Activated T-helper 1 cell treated with anti-CD3 and anti-CD28 coated beads, Interleukin-12 subunit alpha, Interleukin-12 subunit beta, Interleukin-2, Interleukin-4 antibody, amounts not matched to agents 30 ng/mL and 10 ng/mL and 1 ng/mL, durations not matched to agents 14 hours and 24 hours and 36 hours (primary cell): ENCODE measurements at regions not wholly inside any gene's neighbourhood (a gene's known extent, or its start where the extent isn't known, plus 50 kb on each side); places are given as distances from the start of the nearest gene placed in this dataset.
A peak's percentile ranks its signal among the peaks of the same experiment; 100 is the strongest.

Source experiments
- DNase-seq: peaks from one replicate; pipeline ENCODE4 v3.0.0; 2021; ENCODE audit warnings: low spot score
- H3K27ac Mint-ChIP-seq: one replicate; pipeline ENCODE4 v1.8.0; 2021; ENCODE audit warnings: mild to moderate bottlenecking, mixed read lengths
- H3K27me3 Mint-ChIP-seq: one replicate; pipeline ENCODE4 v1.8.0; 2022; ENCODE audit warnings: mild to moderate bottlenecking, moderate library complexity, mixed read lengths; ENCODE audit not compliant: insufficient read depth
- H3K36me3 Mint-ChIP-seq: one replicate; pipeline ENCODE4 v1.8.0; 2021; ENCODE audit warnings: low read depth, mixed read lengths
- H3K4me1 Mint-ChIP-seq: one replicate; pipeline ENCODE4 v1.8.0; 2021; ENCODE audit warnings: low read depth, mixed read lengths
- H3K4me3 Mint-ChIP-seq: one replicate; pipeline ENCODE4 v1.8.0; 2021; ENCODE audit warnings: mild to moderate bottlenecking, moderate library complexity, mixed read lengths
- H3K9me3 Mint-ChIP-seq: one replicate; pipeline ENCODE4 v1.8.0; 2021; ENCODE audit warnings: mixed read lengths
- intact Hi-C: fragments of 100-400 bp; cut with micrococcal nuclease; formaldehyde crosslinking; loops from one replicate; pipeline ENCODE4 v1.15.1; 2024

- H3K27ac Mint-ChIP-seq, result no peak overlapping the region
- peaks cover 14% of the 10 kb centered on the region for H3K27me3 Mint-ChIP-seq
Measured at GRCh38 chr6:6715465-6715864, 126.9 kb downstream of the LY86 start.

DNA sequence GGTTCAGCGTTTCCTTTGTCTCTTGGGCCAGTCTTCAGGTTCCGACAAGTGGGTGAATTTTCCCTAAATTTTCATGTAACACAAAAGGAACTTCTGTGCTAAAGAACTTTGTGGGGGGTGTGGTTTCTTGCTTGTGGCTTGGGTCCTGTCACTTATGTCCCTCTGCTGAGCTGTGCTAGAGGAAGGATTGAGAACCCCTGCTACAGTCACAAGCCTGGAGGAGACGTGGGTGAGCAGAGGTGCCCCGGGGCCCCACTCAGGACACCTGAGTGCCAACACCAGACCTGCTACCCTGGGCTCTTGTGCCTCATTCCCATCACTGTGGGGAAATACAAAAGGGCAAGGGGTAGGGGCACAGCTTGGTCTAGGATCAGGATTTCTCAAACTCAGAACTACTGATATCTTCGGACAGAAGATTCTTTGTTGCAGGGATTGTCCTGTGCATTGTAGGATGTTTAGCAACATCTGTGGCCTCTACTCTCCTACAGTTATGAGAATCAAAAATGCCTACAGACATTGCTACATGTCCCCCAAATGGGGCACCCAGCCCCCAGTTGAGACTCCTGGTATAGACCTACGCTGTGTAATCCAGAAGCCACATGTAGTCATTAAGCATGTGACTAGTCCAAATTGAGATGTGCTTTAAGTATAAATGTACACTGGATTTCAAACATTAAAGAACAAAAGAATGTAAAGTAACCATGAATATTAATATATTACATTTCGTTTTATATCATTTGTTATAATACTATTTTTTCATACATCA is 128.7 kb downstream of the LY86 start:
- H3K4me3 Mint-ChIP-seq, result no peak overlapping the region
- H3K36me3 Mint-ChIP-seq, result no peaks in the 10 kb centered on the region

More at GRCh38 chr6:6715465-6715864, 126.9 kb downstream of the LY86 start:
- intact Hi-C loops, result no loop called here
- DNase-seq, result no peak
- H3K36me3 Mint-ChIP-seq, result no peaks in the 10 kb centered on the region
- H3K9me3 Mint-ChIP-seq, result no peaks in the 10 kb centered on the region
- peaks cover 43% of the 10 kb centered on the region for H3K4me1 Mint-ChIP-seq
- H3K4me3 Mint-ChIP-seq, result no peak overlapping the region

GRCh38 chr6:6717953-6718352 is 129.4 kb downstream of the LY86 start:
- Mint-ChIP-seq H3K27ac (peak overlapping the region; percentile 34), H3K4me3 (peak overlapping the region; percentile 6), H3K36me3 (no peaks in the 10 kb centered on the region), H3K4me1 (peaks cover 27% of the 10 kb centered on the region), H3K27me3 (peaks cover 8% of the 10 kb centered on the region), H3K9me3 (no peaks in the 10 kb centered on the region)
- intact Hi-C loops, result no loop called here
- peak; percentile 26 for DNase-seq

More for the DNA sequence above, 128.7 kb downstream of the LY86 start:
- Mint-ChIP-seq H3K27ac (no peak overlapping the region), H3K4me1 (peaks cover 35% of the 10 kb centered on the region), H3K27me3 (peaks cover 12% of the 10 kb centered on the region), H3K9me3 (no peaks in the 10 kb centered on the region)
- no peak for DNase-seq
- intact Hi-C loops, result no loop called here

DNA sequence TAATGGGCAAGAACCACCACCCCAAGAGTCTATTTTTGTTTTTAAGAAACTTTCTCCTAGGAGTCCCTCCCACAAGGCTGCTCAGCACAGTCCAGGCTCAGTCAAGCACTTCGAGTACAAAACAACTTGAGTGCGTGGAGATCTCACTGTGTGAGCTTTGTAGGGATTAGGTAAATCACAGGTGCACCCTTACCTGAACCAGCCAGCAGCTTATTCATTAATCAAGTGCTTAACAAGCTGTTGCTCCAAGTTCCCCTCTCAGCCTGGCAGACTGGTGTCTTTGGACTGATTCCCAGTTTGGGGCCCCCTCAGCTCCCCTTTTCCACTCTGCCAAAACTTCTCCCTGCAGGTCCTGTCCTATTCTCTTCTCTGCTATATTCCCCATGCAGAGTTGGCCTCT is 133.1 kb downstream of the LY86 start:
- no peaks in the 10 kb centered on the region for H3K36me3 Mint-ChIP-seq
- peaks cover 26% of the 10 kb centered on the region for H3K4me1 Mint-ChIP-seq
- peaks cover 18% of the 10 kb centered on the region for H3K27me3 Mint-ChIP-seq
- H3K9me3 Mint-ChIP-seq, result no peaks in the 10 kb centered on the region
- intact Hi-C loops, result no loop called here
- no peak for DNase-seq
- H3K27ac Mint-ChIP-seq, result no peak overlapping the region
- H3K4me3 Mint-ChIP-seq, result no peak overlapping the region

- Mint-ChIP-seq H3K4me1 (peaks cover 26% of the 10 kb centered on the region), H3K27me3 (peaks cover 18% of the 10 kb centered on the region), H3K4me3 (no peak overlapping the region), H3K27ac (no peak overlapping the region), H3K9me3 (no peaks in the 10 kb centered on the region), H3K36me3 (no peaks in the 10 kb centered on the region)
- intact Hi-C loops, result no loop called here
- DNase-seq, result no peak
Measured at GRCh38 chr6:6722195-6722594, 133.7 kb downstream of the LY86 start.

- no peaks in the 10 kb centered on the region for H3K36me3 Mint-ChIP-seq
Measured at GRCh38 chr6:6723361-6723760, 134.8 kb downstream of the LY86 start.

DNA sequence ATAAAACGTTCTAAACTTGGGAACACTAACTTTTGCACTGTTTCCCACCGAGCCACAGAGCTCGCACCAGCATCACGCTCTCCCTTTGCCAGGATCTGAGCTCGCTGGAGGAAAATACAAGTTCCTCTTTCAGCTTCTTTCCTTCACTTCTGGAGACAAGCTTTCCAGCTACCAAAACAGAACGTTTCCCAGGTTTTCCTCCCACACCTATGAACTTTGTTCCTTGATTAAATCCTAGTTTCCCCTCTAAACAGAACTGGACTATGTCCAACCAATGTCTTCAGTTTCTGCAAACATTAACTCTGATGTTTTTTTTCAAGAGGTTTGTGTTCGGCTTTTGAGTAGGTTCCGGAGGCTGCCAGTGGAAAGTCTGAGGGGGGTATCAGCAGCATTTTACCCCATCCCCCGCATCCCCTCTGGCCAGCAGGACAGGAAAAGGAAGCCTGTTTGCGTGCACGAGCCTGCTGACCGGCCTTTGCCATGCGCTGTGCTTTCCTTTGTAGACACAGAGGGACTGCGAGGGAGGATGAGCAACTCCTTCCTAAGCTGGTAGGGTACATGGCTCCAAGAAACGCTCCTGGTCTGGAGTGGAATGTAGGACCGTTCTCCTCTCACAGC is 135.5 kb downstream of the LY86 start:
- Mint-ChIP-seq H3K4me1 (peaks cover 21% of the 10 kb centered on the region), H3K36me3 (no peaks in the 10 kb centered on the region), H3K4me3 (no peak overlapping the region), H3K9me3 (no peaks in the 10 kb centered on the region), H3K27me3 (peaks cover 18% of the 10 kb centered on the region), H3K27ac (no peak overlapping the region)
- intact Hi-C loops, result loop anchor here (1.0 kb wide), 2 partner anchors 515 to 519 kb away; no protein-coding TSS in a partner anchor
- DNase-seq, result no peak

More at GRCh38 chr6:6723361-6723760, 134.8 kb downstream of the LY86 start:
- intact Hi-C loops, result no loop called here
- no peak overlapping the region for H3K27ac Mint-ChIP-seq
- H3K9me3 Mint-ChIP-seq, result no peaks in the 10 kb centered on the region
- no peak for DNase-seq
- peaks cover 18% of the 10 kb centered on the region for H3K27me3 Mint-ChIP-seq
- H3K4me1 Mint-ChIP-seq, result peaks cover 24% of the 10 kb centered on the region
- no peak overlapping the region for H3K4me3 Mint-ChIP-seq

GRCh38 chr6:6724539-6725467 is 136.3 kb downstream of the LY86 start:
- H3K36me3 Mint-ChIP-seq, result no peaks in the 10 kb centered on the region
- no peak overlapping the region for H3K4me3 Mint-ChIP-seq
- DNase-seq, result peak; percentile 33
- peaks cover 15% of the 10 kb centered on the region for H3K4me1 Mint-ChIP-seq
- H3K27ac Mint-ChIP-seq, result no peak overlapping the region
- H3K27me3 Mint-ChIP-seq, result peaks cover 18% of the 10 kb centered on the region
- H3K9me3 Mint-ChIP-seq, result no peaks in the 10 kb centered on the region
- intact Hi-C loops, result loop anchor here (1.0 kb wide), 2 partner anchors 514 to 518 kb away; no protein-coding TSS in a partner anchor

- DNase-seq, result no peak
- H3K27ac Mint-ChIP-seq, result no peak overlapping the region
- H3K4me1 Mint-ChIP-seq, result peaks cover 15% of the 10 kb centered on the region
- peaks cover 18% of the 10 kb centered on the region for H3K27me3 Mint-ChIP-seq
- no peaks in the 10 kb centered on the region for H3K36me3 Mint-ChIP-seq
- no peaks in the 10 kb centered on the region for H3K9me3 Mint-ChIP-seq
- intact Hi-C loops, result no loop called here
- H3K4me3 Mint-ChIP-seq, result no peak overlapping the region
Measured at GRCh38 chr6:6725468-6726209, 137.1 kb downstream of the LY86 start.

GRCh38 chr6:6728169-6728941 is 139.8 kb downstream of the LY86 start:
- Mint-ChIP-seq H3K4me1 (peaks cover 15% of the 10 kb centered on the region), H3K4me3 (no peak overlapping the region), H3K27ac (no peak overlapping the region), H3K9me3 (no peaks in the 10 kb centered on the region), H3K27me3 (peaks cover 20% of the 10 kb centered on the region), H3K36me3 (no peaks in the 10 kb centered on the region)
- intact Hi-C loops, result no loop called here
- no peak for DNase-seq

- Mint-ChIP-seq H3K4me3 (no peak overlapping the region), H3K36me3 (no peaks in the 10 kb centered on the region), H3K9me3 (no peaks in the 10 kb centered on the region), H3K4me1 (peaks cover 8% of the 10 kb centered on the region), H3K27ac (no peak overlapping the region), H3K27me3 (peaks cover 28% of the 10 kb centered on the region)
- no peak for DNase-seq
- intact Hi-C loops, result no loop called here
Measured at GRCh38 chr6:6729971-6730370, 141.5 kb downstream of the LY86 start.

GRCh38 chr6:6730831-6731230 is 142.3 kb downstream of the LY86 start:
- no peak for DNase-seq
- no peaks in the 10 kb centered on the region for H3K36me3 Mint-ChIP-seq
- H3K27ac Mint-ChIP-seq, result no peak overlapping the region
- H3K27me3 Mint-ChIP-seq, result peaks cover 34% of the 10 kb centered on the region
- intact Hi-C loops, result no loop called here
- peaks cover 8% of the 10 kb centered on the region for H3K4me1 Mint-ChIP-seq
- no peak overlapping the region for H3K4me3 Mint-ChIP-seq
- H3K9me3 Mint-ChIP-seq, result no peaks in the 10 kb centered on the region
